IPS-NIHi7 (cell line): ENCODE measurements at regions not wholly inside any gene's neighbourhood (a gene's known extent, or its start where the extent isn't known, plus 50 kb on each side); places are given as distances from the start of the nearest gene placed in this dataset.
"Not testable (repeated sequence)": the region's sequence is repeated elsewhere in the genome, so short reads cannot be mapped to it uniquely, and the experiment has no call there.

Source experiments
- DNase-seq: peaks from one replicate; pipeline ENCODE4 v3.0.0; 2012; ENCODE audit warnings: mixed read lengths; ENCODE audit errors: extremely low spot score

GRCh38 chr2:226087051-226087450, 687.5 kb downstream of the NYAP2 start:
- no peak for DNase-seq

- no peak for DNase-seq
Measured at GRCh38 chr2:226086190-226086589, 686.7 kb downstream of the NYAP2 start.

GRCh38 chr2:226085425-226085824, 685.9 kb downstream of the NYAP2 start:
- not testable (repeated sequence) for DNase-seq

GRCh38 chr2:226080334-226080733, 680.8 kb downstream of the NYAP2 start:
- no peak for DNase-seq

GRCh38 chr2:226079671-226080181, 680.2 kb downstream of the NYAP2 start:
- DNase-seq, result no peak

GRCh38 chr2:226079196-226079595, 679.7 kb downstream of the NYAP2 start:
- DNase-seq, result no peak

GRCh38 chr2:226078666-226079065, 679.2 kb downstream of the NYAP2 start:
- no peak for DNase-seq

- DNase-seq, result no peak
Measured at GRCh38 chr2:226077841-226078240, 678.3 kb downstream of the NYAP2 start.

GRCh38 chr2:226077031-226077430, 677.5 kb downstream of the NYAP2 start:
- no peak for DNase-seq

- DNase-seq, result no peak
Measured at GRCh38 chr2:226076529-226076928, 677.0 kb downstream of the NYAP2 start.

GRCh38 chr2:226074391-226074790, 674.9 kb downstream of the NYAP2 start:
- no peak for DNase-seq

- no peak for DNase-seq
Measured at GRCh38 chr2:226073496-226074160, 674.1 kb downstream of the NYAP2 start.

- DNase-seq, result no peak
Measured at GRCh38 chr2:226066873-226067272, 667.4 kb downstream of the NYAP2 start.

GRCh38 chr2:226066391-226066790, 666.9 kb downstream of the NYAP2 start:
- no peak for DNase-seq

GRCh38 chr2:226064932-226065570, 665.5 kb downstream of the NYAP2 start:
- DNase-seq, result no peak

- no peak for DNase-seq
Measured at GRCh38 chr2:226063704-226064440, 664.4 kb downstream of the NYAP2 start.

GRCh38 chr2:226059961-226060627, 660.6 kb downstream of the NYAP2 start:
- no peak for DNase-seq

GRCh38 chr2:226057914-226058313, 658.4 kb downstream of the NYAP2 start:
- no peak for DNase-seq

GRCh38 chr2:226057365-226057764, 657.9 kb downstream of the NYAP2 start:
- DNase-seq, result no peak

- DNase-seq, result no peak
Measured at GRCh38 chr2:226052772-226053416, 653.4 kb downstream of the NYAP2 start.

- DNase-seq, result no peak
Measured at GRCh38 chr2:226050822-226051221, 651.3 kb downstream of the NYAP2 start.

- DNase-seq, result peak; percentile 24
Measured at GRCh38 chr2:226048611-226049010, 649.1 kb downstream of the NYAP2 start.
